ENCODE measurements at regions not wholly inside any gene's neighbourhood (a gene's known extent, or its start where the extent isn't known, plus 50 kb on each side); places are given as distances from the start of the nearest gene placed in this dataset.

DNA sequence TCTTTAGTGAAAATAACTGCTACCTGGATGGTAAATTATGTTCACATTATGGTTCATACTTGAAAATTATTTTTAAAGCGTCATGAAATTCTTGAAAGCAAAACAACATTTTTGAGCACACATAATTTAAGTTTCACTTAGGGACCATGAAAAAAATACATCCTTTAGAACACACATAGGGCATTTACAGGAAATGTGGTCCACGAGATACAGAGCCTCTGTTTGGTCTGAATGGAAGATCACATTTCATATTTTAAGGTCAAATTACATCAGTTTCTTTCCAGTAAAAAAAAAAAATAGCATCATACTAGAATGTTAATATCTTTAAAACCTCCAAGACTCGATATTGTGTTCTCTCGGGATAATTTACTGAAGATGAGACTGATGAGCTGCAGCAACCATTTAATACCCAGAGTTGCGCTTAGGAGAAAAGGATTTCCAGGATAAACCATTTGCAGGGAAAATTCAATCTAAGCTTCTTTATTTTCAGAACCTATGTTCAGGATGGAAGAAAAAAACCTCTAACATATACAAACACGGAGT is 720.7 kb downstream of the DIAPH3 start:
- Histone ChIP-seq H3K4me1 (peaks cover 6% of the 10 kb centered on the region), H3K27me3 (no peaks in the 10 kb centered on the region), H3K27ac (no peak overlapping the region), H3K4me3 (no peak overlapping the region), H3K36me3 (replicated peaks in 1 of 2; ENCODE audit: insufficient read depth in 1 of 2, low read depth in 2 of 2) (no peaks in the 10 kb centered on the region), H3K9me3 (no peaks in the 10 kb centered on the region)
- intact Hi-C loops (cut with DNase I) = no loop called here
- WGBS, 2 donors = 69 to 74% methylated on average over 6 of the region's 6 CpGs
- DNase-seq (no peak), ATAC-seq (no peak)
- TF ChIP-seq, protein P1, sequence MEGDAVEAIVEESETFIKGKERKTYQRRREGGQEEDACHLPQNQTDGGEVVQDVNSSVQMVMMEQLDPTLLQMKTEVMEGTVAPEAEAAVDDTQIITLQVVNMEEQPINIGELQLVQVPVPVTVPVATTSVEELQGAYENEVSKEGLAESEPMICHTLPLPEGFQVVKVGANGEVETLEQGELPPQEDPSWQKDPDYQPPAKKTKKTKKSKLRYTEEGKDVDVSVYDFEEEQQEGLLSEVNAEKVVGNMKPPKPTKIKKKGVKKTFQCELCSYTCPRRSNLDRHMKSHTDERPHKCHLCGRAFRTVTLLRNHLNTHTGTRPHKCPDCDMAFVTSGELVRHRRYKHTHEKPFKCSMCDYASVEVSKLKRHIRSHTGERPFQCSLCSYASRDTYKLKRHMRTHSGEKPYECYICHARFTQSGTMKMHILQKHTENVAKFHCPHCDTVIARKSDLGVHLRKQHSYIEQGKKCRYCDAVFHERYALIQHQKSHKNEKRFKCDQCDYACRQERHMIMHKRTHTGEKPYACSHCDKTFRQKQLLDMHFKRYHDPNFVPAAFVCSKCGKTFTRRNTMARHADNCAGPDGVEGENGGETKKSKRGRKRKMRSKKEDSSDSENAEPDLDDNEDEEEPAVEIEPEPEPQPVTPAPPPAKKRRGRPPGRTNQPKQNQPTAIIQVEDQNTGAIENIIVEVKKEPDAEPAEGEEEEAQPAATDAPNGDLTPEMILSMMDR (IDR thresholded peaks at IDR 0.05) = no peak
- TF ChIP-seq POLR2A (IDR thresholded peaks at IDR 0.05) = no peak

DNA sequence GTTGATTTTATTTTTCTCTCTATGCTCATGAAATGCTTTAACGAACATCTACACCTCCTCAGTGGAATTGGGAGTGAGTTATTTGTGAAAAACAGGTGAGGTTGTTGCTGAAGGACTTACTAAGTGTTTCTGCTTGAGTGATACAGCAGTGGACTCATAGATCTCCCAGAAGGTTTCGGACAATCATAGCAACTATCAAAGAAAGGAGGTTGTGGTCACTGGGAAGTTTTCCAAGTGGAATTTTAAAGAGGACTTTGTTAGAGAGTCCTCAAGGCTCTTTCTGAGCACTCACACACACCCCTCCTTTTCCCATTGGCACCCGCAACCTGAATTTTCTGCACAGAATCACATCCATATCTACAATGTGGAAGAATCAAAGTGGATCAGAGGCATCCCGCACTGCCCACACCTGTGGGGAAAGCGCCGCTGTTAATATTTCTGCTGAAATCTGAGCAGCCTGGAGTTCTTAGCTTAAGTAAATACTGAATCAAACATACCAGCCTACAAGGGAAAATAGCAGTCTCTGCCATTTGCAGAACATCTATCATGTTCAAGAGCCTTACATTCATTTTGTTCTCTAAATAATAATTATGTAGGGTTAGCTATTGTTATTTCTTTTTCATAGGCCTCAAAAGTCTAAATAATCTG is 719.4 kb downstream of the DIAPH3 start:
- DNase-seq = peak in 1 of 4 donors; percentile 39

DNA sequence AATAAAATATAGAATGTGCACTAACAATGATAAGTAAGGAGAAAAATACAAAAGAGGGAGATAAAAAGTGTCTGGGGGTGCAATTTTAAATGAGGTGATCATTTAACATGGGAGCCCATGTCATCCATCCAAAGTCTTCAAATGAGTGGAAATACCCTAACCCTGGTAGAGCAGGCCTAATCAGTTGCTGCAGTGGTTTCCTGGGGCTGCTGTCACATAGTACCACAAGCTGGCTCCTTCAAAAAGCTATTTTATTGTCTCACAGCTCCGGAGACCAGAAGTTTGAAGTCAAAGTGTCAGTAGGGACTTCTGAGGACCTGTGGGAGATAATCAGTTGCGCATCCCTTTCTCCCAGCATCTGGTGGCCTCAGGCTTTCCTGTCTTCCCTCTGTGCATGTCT is 717.9 kb downstream of the DIAPH3 start:
- Histone ChIP-seq H3K9me3 (no peaks in the 10 kb centered on the region), H3K27me3 (no peaks in the 10 kb centered on the region), H3K4me1 (peaks cover 6% of the 10 kb centered on the region), H3K36me3 (replicated peaks in 1 of 2; ENCODE audit: insufficient read depth in 1 of 2, low read depth in 2 of 2) (no peaks in the 10 kb centered on the region), H3K4me3 (no peak overlapping the region), H3K27ac (no peak overlapping the region)
- DNase-seq = no peak
- intact Hi-C loops (cut with DNase I) = no loop called here
- WGBS, 2 donors = 95 to 96% methylated on average over 2 of the region's 2 CpGs
- no peak for TF ChIP-seq POLR2A (IDR thresholded peaks at IDR 0.05)
- TF ChIP-seq, protein P1 (IDR thresholded peaks at IDR 0.05) = no peak
- ATAC-seq = no peak

More for the DNA sequence above, 719.4 kb downstream of the DIAPH3 start:
- Histone ChIP-seq H3K27me3 (no peaks in the 10 kb centered on the region), H3K4me3 (no peak overlapping the region), H3K9me3 (no peaks in the 10 kb centered on the region), H3K4me1 (peaks cover 6% of the 10 kb centered on the region), H3K36me3 (replicated peaks in 1 of 2; ENCODE audit: insufficient read depth in 1 of 2, low read depth in 2 of 2) (no peaks in the 10 kb centered on the region), H3K27ac (no peak overlapping the region)
- ATAC-seq = peak; percentile 30
- TF ChIP-seq, protein P1 (IDR thresholded peaks at IDR 0.05) = no peak
- TF ChIP-seq POLR2A (IDR thresholded peaks at IDR 0.05) = no peak
- WGBS, 2 donors = 31 to 34% methylated on average over 6 of the region's 6 CpGs
- intact Hi-C loops (cut with DNase I) = no loop called here

DNA sequence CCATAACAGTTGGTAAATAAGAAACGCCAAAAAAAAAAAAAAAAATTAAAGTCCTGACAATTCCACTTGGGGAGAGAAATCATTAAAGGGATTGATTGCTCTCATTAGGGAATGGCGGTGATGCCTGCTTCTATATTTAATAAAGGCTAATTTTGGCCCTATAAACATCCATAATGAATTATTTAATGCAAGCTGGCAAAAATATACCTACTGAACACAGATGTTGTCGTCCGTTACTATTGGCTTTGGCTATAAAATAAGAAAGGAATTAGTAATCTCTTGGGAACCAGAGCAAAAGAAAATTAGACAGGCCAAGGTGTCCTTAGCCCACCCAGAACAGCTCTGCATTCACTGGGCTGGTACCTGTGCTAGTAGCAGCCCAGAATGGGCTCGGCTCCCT is 717.3 kb downstream of the DIAPH3 start:
- Histone ChIP-seq H3K36me3 (replicated peaks in 1 of 2; ENCODE audit: insufficient read depth in 1 of 2, low read depth in 2 of 2) (no peaks in the 10 kb centered on the region), H3K4me1 (peaks cover 6% of the 10 kb centered on the region), H3K27ac (no peak overlapping the region), H3K27me3 (no peaks in the 10 kb centered on the region), H3K4me3 (no peak overlapping the region), H3K9me3 (no peaks in the 10 kb centered on the region)
- 87 to 94% methylated on average over 5 of the region's 5 CpGs for WGBS, 2 donors
- TF ChIP-seq, protein P1 (IDR thresholded peaks at IDR 0.05) = no peak
- no peak for TF ChIP-seq POLR2A (IDR thresholded peaks at IDR 0.05)
- no peak for ATAC-seq
- DNase-seq = no peak
- intact Hi-C loops (cut with DNase I) = no loop called here

DNA sequence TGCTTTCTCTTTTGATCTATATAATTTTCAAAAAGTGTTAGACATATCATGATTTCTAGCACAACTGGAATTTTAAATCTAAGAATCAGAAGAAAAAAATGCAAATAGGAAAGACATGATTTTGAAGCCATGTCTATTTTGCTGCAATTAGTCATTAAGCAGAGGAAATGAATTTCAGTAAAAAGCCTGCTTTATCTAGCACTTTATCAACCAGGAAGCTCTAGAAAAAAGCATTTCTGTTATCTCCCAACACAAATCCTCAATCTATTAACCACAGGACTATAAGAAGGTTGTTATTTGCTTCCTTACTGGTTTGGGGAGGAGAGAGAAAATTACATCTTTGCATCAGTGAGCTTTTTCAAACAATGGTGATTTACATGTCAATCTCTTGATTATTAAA is 716.7 kb downstream of the DIAPH3 start:
- Histone ChIP-seq H3K4me1 (peaks cover 6% of the 10 kb centered on the region), H3K27ac (no peak overlapping the region), H3K4me3 (no peak overlapping the region), H3K27me3 (no peaks in the 10 kb centered on the region), H3K36me3 (replicated peaks in 1 of 2; ENCODE audit: insufficient read depth in 1 of 2, low read depth in 2 of 2) (no peaks in the 10 kb centered on the region), H3K9me3 (no peaks in the 10 kb centered on the region)
- TF ChIP-seq, protein P1 (IDR thresholded peaks at IDR 0.05) = no peak
- TF ChIP-seq POLR2A (IDR thresholded peaks at IDR 0.05) = no peak
- intact Hi-C loops (cut with DNase I) = no loop called here
- ATAC-seq (no peak), DNase-seq (no peak)
